Hematopoietic multipotent progenitor cell treated with erythropoietin and hydrocortisone succinate and interleukin-3 and kit ligand, for 15 days (in vitro differentiated cells): ENCODE measurements at regions not wholly inside any gene's neighbourhood (a gene's known extent, or its start where the extent isn't known, plus 50 kb on each side); places are given as distances from the start of the nearest gene placed in this dataset.

Experiments used
- DNase-seq: peaks from one replicate; pipeline ENCODE4 v3.0.0-alpha.2; 2015; ENCODE audit warnings: low spot score

DNA sequence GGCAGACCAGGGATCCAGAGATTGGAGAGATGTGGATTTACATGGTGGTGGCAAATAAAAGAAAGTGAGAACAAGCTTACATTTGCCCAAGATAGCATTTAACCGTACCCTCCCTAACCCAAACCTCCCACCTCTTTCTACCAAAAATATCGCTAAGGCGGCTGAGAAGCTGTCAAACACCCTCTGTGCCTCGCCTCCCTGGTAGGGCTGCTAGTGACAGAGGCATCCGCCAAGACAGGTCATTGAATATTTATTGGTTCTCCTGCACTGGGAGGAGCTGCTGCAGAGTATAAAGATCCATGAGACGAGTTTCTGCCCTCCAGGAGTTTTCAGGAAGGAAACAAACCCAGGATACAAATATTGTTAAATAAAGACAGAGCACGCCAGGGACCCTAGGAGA lies 107.3 kb upstream of the TMC3 start:
- no peak for DNase-seq

DNA sequence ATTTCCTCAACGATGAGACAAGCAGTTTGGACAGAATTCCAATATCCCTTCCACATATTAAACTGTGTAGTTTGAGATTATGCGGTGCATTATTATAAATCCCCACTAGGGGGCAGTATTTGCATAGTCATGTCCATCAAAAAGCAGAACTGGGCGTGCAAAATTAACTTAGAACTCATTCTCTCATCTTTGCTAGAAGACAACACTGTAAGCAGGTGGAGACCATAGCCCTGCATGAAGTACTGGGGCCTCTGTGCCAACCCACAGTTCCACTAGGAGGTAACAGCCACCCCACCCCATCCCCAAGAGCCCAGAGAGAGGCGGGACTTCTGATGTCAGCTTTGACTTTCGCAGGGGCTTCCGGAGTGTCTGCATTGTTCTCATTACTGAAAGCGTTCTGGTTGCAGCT lies 106.6 kb upstream of the TMC3 start:
- peak; percentile 63 for DNase-seq

DNA sequence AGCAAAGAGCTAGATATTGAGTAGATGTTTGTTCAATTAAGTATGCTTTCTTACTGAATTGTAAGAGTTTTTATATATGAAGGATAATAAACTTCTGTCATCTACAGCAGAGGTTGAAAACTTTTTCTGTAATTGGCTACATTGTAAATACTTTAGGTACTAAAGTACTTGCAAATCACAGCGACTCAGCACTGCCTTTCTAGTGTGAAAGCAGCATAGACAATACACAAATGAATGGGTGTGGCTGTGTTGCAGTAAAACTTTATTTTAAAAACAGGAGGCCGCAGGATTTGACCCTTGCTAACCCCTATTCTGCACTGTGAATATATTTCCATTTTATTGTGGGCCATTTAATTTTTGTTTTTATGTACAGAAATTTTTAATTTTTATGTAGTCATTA lies 104.3 kb upstream of the TMC3 start:
- no peak for DNase-seq

DNA sequence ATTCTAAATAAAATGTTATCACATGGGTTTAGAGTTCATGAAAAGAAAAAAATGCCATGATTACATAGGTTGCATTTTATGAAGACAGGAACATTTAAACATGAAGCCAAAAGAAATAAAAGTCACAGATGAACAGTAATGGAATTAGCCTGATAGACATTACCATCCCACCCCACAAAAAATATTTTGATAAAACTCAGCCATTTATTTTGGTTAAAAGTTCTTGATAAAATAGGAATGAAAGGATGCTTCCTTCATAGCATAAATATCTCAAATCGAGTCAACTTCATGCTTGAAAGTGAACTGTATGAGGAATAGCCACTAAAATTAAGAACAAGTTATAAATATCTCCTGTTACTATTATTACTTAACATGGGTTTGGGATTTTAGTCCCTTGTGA lies 101.9 kb upstream of the TMC3 start:
- no peak for DNase-seq

DNA sequence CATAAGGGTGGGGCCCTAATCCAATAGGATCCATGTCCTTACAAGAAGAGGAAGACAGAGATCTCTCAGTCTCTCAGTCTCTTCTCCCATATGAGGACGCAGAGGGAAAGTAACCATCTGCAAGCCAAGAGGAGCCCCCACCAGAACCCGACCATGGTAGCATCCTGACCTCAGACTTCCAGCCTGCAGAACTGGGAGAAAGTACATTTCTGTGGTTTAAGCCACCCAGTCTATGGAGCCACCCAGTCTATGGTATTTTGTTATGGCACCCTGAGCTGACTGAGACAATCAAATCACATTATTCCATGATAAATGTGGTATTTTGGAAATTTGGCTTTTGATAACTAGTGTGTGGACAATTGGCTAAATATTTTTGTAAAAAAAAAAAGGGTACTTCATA lies 101.5 kb upstream of the TMC3 start:
- DNase-seq: no peak

DNA sequence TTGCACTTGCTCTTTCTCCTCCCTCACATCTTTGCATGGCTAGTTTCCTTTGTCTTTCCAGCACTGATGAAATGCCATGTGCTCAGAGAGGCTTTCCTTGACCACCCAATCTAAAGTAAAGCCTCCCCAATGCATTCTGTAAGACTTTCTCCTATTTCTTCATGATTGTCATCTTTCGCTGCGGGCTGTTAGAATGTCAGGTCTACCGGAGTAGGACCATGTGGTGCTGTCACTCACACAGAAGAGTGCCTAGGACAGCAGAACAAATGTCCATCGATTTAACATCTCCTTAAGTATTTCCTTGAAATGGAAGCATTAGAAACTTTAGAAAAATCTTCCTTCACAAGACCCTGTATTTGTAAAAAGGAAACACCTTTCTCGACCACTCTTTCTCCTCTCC lies 99.9 kb upstream of the TMC3 start:
- no peak for DNase-seq

DNA sequence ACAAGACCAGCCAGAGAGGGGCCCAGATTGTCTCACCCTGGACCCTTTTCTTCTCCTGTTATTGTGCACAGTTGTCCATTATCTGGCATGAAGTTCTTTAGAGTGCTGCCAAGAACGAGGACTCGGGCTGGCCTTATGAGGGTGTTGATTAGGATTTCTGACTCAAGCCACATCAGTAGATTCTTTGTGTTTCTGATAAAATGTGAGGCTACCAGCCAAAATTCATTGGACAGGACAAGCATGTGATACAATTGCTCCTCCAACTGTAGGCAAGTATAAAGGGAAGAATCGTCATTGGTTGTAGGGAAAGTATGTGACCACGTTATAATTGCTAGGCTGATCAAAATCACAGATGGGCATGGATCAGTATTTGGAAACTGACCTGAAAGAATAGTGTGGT lies 99.2 kb upstream of the TMC3 start:
- no peak for DNase-seq

DNA sequence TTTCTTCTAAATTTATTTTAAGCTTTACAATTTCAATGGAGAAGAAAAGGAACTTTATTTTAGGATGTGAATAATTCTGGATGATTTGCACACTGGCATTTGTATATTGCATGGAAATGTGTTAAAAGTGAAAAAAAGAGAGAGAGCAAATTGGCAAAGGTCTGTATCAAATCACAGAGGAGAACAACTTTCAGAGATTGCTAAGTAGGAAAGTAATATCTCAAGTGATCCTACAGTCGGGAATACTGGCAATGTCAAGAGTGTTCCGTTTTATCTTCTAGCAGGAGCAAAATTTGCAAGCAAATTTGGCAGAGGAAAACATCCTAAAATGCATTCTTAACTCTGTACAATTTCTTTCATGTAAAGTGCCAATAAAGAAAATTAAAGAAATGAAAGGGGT lies 97.1 kb upstream of the TMC3 start:
- DNase-seq: no peak

DNA sequence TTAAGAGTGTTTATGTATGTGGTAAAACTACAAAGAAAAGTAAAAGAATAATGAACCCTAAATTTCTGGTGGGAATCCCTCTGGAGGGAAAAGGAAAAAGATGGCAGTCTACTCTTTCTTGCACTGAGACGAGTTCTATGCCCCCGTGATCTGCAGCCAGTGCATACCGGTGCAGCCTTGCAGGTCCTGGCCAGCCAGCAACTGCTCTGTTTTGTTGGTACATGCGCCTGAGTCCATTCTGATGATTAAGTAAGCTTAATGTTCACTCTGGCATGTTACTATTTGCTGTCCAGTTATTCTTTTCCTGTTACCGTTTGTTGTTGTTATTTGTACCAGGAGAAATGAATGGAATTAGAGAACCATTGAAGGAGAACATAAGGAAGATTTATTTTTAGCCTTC lies 95.1 kb upstream of the TMC3 start:
- no peak for DNase-seq

DNA sequence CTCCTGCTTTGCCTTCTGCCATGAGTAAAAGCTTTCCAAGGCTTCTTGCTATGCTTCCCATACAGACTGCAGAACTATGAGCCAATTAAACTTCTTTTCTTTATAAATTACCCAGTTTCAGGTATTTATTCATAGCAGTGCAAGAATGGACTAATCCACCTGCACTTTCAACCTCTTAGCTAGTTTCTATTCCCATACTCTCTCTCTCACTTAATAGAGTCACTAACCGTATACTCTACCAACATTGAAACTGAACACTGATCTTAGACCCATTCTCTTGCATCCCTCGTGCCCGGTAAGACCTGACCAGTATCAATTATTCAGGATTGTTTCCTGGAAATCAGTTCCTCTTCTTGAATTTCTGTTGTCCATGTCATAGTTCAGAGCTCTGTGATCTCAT lies 92.7 kb upstream of the TMC3 start:
- no peak for DNase-seq

DNA sequence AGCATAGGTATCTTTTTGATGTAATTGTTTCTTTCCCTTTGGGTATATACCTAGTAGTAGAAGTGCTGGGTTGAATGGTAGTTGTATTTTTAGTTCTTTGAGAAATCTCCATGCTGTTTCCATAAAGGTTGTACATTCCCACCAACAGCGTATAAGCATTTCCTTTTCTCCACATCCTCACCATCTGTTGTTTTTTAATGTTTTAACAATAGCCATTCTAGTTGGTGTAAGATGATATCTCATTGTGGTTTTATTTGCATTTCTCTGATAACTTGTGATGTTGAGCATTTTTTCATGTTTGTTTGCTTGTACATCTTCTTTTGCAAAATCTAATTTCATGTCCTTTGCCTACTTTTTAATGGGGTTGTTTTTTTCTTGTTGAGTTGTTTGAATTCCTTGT lies 80.0 kb upstream of the TMC3 start:
- DNase-seq: no peak

DNA sequence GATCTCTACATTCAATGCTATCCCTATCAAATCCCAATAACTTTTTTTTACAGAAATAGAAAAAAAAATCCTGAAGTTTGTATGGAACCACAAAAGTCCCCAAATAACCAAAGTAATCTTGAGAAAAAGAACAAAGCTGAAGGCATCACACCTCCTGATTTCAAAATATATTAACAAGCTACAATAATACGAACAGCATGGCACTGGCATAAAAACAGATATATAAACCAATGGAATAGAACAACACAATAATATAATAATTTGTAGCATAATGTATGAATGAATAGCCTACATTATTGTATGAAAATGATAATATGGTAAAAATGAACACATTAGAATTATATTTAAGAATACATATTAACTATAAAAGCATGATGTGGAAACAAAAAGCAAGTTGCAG lies 76.7 kb upstream of the TMC3 start:
- DNase-seq: no peak

DNA sequence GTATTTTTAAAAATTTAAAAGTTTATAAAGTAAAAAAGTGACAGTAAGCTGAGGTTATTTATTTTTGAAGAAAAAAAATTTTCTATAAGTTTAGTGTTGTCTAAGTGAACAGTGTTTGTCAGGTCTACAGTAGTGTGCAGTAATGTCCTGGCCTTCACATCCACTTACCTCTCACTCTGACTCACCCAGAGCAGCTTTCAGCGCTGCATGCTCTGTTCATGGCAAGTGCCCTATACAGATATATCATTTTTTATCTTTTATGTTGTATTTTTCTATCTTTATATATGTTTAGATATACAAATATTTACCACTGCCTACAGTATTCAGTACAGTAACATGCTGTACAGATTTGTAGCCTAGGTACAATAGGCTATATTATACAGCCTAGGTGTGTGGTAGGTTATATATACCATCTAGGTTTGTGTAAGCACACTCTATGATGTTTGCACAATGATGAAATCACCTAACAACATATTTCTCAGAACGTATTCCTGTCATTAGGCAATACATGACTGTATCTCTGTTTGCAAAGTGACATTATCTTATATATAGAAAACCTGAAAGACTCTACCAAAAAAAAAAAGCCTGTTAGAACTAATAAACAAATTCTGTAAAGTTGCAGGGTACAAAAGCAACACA lies 75.9 kb upstream of the TMC3 start:
- no peak for DNase-seq

DNA sequence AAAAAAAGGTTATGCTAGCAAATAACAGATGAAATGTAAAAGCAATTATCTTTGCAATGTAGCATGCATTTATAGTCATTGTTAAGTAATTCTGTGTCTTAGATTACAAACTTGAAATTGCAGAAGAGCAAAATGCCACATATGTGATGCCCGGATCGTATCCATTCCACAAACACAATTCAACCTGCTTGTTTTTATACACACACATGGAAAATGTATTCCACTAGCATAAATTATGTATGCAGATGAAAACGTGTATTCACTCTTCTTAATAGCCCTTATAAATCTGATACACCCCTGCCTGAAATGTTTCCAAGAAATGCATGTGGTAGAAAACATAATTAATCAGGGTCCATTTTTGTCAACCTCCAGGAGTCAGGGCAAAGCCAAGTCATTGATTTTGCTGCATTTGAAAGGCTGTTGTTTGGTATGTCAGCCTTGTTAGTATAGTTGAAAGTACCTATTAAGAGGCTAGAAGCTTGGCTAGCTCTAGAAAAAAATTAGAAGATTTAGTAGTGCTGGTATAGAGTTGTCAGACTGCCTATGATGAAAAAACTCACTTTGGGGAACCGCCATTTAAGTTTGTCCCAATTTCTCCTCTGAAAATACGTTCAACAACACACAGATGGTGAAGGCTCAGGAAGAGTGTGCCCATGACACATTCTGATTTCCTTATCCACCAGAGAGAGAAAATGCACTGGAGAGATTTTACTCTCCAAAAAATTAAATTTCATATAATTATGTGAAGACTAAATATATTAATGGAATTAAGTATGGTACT lies 69.2 kb upstream of the TMC3 start:
- no peak for DNase-seq

DNA sequence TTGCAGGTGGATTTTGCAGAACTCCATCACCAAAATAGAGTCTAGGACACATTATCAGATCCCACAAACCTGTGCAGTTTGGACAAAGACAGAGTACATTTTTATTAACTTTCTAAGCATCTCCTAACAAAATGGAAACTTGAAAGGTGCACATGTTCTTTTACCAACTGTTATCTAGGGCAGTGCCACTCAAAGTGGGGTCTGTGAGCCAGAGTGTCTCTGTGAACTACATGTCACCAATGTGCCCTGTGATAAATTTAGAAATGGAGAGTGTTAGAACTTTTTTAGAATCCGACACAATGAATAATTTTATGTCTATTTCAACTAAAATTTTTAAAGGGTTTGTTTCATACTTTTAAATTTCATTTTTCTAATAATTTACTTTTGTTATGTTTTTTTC lies 68.4 kb upstream of the TMC3 start:
- no peak for DNase-seq

DNA sequence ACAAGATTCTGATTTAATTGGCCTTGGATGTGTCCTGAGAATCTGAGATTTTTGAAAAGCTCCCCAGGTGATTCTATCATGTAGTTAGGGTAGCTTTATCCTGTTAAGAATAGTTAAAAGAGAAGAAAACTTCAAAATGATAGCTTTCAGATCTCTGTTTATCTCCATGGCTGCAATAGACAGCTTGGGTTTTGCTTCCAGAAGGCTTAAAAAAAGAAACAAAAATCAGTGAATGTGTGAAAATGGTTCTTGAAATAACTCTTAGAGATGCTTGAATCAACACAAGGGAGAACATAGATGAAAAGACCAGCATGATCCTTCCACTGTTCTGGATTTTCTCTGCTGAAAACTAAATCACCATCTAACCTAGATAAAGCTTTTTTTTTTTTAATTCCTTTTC lies 60.8 kb upstream of the TMC3 start:
- no peak for DNase-seq

DNA sequence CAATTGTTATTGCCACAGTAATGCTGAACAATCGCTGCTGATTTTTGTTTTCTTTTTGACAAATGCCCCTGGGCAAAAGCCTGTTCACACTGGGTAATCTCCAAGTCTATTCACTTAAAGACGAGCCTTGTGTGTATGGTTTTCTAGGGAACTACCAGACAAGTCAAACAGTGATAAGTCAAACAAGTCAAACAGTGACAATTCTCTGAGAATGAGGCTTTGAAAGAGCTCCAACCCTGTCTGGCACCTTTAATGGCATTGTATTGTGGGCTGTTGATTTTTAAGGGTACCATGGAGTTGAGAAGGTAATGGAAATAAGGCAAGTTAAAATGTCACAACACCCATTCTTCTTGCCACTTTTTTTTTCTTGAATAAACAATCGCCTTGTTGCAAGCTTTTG lies 59.4 kb upstream of the TMC3 start:
- no peak for DNase-seq

DNA sequence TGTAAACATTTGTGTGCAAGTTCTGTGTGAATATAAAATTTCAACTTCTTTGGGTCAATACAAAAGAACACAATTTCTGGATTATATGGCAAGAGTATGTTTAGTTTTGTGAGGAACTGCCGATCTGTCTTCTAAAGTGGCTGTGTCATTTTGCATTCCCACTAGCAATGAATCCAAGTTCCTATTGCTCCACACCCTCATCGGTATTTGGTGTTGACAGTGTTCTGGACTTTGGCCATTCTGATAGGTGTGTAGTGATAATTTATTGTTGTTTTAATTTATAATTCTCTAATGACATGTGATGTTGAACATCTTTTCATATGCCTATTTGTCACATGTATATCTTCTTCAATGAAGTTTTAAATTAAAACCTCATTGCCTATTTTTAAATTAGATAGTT lies 58.2 kb upstream of the TMC3 start:
- no peak for DNase-seq

DNA sequence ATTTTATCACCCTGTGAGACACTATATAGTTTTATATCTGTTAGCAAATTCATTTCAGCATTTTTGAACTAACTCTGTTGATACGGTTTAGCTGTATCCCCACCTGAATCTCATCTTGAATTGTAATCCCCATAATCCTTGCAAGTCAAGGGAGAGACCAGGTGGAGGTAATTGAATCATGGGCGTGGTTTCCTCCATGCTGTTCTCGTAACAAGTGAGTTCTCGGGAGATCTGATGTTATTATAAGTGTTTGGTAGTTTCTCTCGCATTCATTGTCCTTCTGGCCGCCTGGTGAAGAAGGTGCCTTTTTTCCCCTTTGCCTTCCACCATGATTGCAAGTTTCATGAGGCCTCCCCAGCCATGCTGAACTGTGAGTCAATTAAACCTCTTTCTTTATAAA lies 53.2 kb upstream of the TMC3 start:
- DNase-seq: no peak

DNA sequence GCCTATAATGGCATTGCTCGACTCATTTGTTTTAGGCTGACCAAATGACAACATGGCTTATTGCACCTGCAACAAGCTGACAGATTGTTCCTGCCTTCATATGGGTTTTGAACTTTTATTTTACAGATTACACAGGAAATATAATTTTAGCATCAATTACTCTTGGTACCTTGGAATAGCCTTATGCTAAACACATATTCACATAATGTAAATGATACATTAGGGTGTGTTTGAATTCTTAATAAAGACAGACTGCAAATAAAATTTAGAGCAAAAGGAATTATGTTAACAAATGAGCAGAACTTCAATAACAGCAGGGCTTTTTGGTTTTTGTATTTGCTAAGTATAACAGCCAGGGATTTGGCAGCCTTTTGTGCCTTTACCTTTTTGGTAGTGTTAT lies 51.9 kb upstream of the TMC3 start:
- no peak for DNase-seq
